Upper lobe of right lung (tissue), 1 donor: ENCODE measurements at regions not wholly inside any gene's neighbourhood (a gene's known extent, or its start where the extent isn't known, plus 50 kb on each side); places are given as distances from the start of the nearest gene placed in this dataset.

Source experiments
- ATAC-seq: fragments of 200-7000 bp; cut with Tn5 transposase; one replicate; pipeline ENCODE4 v1.9.1; 2020; ENCODE audit warnings: mild to moderate bottlenecking, moderate library complexity
- DNase-seq: peaks from one replicate; pipeline ENCODE4 v3.0.0-alpha.2; 2020
- H3K27ac ChIP-seq: fragments of 200-600 bp; one replicate; pipeline ENCODE4 v1.8.0; 2022
- H3K27me3 ChIP-seq: fragments of 200-600 bp; one replicate; pipeline ENCODE4 v1.8.0; 2022; ENCODE audit warnings: mild to moderate bottlenecking
- H3K36me3 ChIP-seq: fragments of 200-600 bp; one replicate; pipeline ENCODE4 v1.8.0; 2022
- H3K4me1 ChIP-seq: fragments of 200-600 bp; one replicate; pipeline ENCODE4 v1.8.0; 2022
- H3K4me3 ChIP-seq: fragments of 200-600 bp; one replicate; pipeline ENCODE4 v1.8.0; 2022; ENCODE audit warnings: mild to moderate bottlenecking
- H3K9me3 ChIP-seq: fragments of 200-600 bp; one replicate; pipeline ENCODE4 v1.8.0; 2022
- intact Hi-C: fragments of 100-400 bp; cut with DNase I; formaldehyde crosslinking; loops from one replicate; pipeline ENCODE4 v1.11.0; 2022
- TF ChIP-seq, protein P1 (sequence below): fragments of 200-600 bp; IDR thresholded peaks from one replicate; pipeline ENCODE4 v1.8.0; 2022; ENCODE audit warnings: antibody characterized with exemption
- donor health status: DM: no; HTN: yes; CAD: no; lungs with severe emphysema.

DNA sequence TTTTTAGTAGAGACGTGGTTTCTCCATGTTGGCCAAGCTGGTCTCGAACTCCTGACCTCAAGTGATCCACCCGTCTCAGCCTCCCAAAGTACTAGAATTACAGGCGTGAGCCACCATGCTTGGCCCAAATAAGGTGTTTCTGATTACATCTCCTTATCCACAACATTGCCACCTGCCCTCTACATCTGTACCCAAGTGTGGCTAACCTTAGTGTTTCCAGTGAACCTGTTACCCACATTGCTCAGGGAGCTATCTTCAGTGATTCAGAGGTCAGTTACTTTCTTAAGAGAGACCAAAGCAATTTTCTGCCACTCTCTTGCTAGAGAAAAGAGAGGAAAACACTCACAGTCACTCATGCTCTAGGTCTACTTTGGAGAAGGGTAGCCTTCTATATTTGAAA lies 115.0 kb upstream of the SLC39A10 start:
- no peaks in the 10 kb centered on the region for H3K36me3 ChIP-seq
- peaks cover 6% of the 10 kb centered on the region for H3K4me1 ChIP-seq
- no peak for DNase-seq
- H3K27me3 ChIP-seq: no peaks in the 10 kb centered on the region
- intact Hi-C loops: no loop called here
- H3K27ac ChIP-seq: no peak overlapping the region
- H3K4me3 ChIP-seq: no peak overlapping the region
- TF ChIP-seq, protein P1, sequence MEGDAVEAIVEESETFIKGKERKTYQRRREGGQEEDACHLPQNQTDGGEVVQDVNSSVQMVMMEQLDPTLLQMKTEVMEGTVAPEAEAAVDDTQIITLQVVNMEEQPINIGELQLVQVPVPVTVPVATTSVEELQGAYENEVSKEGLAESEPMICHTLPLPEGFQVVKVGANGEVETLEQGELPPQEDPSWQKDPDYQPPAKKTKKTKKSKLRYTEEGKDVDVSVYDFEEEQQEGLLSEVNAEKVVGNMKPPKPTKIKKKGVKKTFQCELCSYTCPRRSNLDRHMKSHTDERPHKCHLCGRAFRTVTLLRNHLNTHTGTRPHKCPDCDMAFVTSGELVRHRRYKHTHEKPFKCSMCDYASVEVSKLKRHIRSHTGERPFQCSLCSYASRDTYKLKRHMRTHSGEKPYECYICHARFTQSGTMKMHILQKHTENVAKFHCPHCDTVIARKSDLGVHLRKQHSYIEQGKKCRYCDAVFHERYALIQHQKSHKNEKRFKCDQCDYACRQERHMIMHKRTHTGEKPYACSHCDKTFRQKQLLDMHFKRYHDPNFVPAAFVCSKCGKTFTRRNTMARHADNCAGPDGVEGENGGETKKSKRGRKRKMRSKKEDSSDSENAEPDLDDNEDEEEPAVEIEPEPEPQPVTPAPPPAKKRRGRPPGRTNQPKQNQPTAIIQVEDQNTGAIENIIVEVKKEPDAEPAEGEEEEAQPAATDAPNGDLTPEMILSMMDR: no peak
- no peak for ATAC-seq
- H3K9me3 ChIP-seq: no peaks in the 10 kb centered on the region

DNA sequence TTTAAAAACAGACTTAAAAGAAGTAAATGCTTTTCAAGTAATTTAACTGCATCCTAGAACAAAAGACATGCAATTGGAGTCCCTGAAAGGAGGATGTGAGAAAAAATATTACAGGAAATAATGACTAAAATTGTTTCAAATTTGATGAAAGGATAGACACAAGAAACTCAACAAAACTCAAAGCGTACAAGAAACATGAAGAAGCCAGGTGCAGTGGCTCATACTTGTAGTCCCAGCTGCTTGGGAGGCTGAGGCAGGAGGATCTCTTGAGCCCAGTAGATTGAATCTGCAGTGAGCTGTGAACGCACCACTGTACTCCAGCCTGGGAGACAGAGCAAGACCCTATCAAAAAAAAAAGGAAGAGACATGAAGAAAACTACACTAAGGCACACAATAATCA lies 118.1 kb upstream of the SLC39A10 start:
- no peak for DNase-seq
- H3K27me3 ChIP-seq: no peaks in the 10 kb centered on the region
- no peaks in the 10 kb centered on the region for H3K9me3 ChIP-seq
- TF ChIP-seq, protein P1: no peak
- H3K4me3 ChIP-seq: no peak overlapping the region
- no peaks in the 10 kb centered on the region for H3K36me3 ChIP-seq
- intact Hi-C loops: no loop called here
- peaks cover 25% of the 10 kb centered on the region for H3K4me1 ChIP-seq
- H3K27ac ChIP-seq: no peak overlapping the region
- no peak for ATAC-seq

DNA sequence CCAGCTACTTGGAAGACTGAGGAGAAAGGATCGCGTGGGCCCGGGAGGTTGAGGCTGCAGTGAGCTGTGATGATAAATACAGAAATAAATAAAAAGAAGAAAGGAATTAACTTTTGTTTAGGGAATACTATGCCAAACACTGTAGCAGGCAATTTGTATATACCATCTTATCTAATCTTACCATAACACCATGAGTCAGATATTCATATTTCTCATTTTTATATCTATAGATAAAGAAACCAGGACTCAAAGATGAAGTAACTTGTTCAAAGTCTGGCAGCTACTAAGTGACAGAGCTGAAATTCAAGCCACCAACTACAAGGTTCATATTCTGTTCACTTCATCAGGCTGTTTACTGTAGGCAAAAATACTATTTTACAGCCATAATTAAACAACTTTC lies 119.2 kb upstream of the SLC39A10 start:
- H3K27me3 ChIP-seq: no peaks in the 10 kb centered on the region
- H3K4me3 ChIP-seq: no peak overlapping the region
- H3K27ac ChIP-seq: no peak overlapping the region
- H3K9me3 ChIP-seq: no peaks in the 10 kb centered on the region
- no peaks in the 10 kb centered on the region for H3K36me3 ChIP-seq
- intact Hi-C loops: no loop called here
- H3K4me1 ChIP-seq: peaks cover 29% of the 10 kb centered on the region
- TF ChIP-seq, protein P1: no peak
- DNase-seq (no peak), ATAC-seq (no peak)

DNA sequence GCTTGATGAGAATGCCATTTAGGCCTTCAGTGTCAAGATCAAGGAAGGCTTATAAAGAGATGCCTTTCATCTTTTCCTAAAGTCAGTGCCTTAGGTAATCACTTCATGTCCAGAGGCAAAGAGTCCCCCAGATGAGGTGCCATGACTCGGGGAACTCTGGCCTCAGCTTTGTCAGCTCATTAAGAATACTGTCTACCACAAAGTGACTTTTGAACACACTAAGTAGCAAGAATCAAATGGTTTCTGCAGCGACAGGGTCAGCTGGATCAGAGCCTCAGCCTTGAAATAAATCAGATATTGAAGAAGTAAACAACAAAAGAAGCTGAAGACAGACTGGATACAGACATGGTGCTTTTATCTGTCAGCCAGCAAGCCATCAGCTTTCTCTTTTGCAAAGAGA lies 120.1 kb upstream of the SLC39A10 start:
- DNase-seq: no peak
- Histone ChIP-seq H3K27me3 (no peaks in the 10 kb centered on the region), H3K4me3 (no peak overlapping the region), H3K27ac (no peak overlapping the region), H3K9me3 (no peaks in the 10 kb centered on the region), H3K36me3 (no peaks in the 10 kb centered on the region), H3K4me1 (peaks cover 29% of the 10 kb centered on the region)
- ATAC-seq: no peak
- TF ChIP-seq, protein P1: no peak
- intact Hi-C loops: no loop called here

DNA sequence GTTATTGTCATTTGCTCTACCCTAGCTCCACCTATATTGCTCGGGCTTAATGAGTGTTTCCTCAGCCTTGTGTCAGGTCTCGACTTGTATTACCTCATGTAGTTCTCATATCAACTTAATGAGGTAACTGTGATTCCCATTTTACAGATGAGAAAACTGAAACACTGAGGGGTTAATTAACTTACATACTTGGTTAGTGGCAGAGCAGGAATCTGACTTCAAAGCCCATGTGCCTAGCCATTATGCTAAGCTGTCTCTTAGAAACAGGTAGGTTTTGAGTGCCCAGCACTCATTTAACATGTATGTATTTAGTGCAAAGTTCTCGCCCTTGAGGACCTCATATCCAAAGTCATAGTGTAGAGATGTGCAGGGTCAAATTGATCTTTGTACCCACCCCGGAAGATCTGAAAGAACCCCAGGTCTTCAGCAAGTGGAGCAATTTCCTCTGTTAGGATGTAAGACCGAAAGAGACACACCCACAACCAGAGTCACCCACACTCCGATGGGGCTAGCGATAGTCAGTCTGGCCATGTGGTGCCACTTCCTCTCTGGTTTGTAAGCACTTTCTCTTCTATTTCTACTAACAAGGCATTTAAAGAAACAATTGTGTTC lies 121.0 kb upstream of the SLC39A10 start:
- DNase-seq (peak; percentile 68), ATAC-seq (peak; percentile 89)
- intact Hi-C loops: no loop called here
- Histone ChIP-seq H3K36me3 (no peaks in the 10 kb centered on the region), H3K4me3 (no peak overlapping the region), H3K27me3 (no peaks in the 10 kb centered on the region), H3K4me1 (peaks cover 29% of the 10 kb centered on the region), H3K9me3 (no peaks in the 10 kb centered on the region), H3K27ac (no peak overlapping the region)
- TF ChIP-seq, protein P1: no peak

DNA sequence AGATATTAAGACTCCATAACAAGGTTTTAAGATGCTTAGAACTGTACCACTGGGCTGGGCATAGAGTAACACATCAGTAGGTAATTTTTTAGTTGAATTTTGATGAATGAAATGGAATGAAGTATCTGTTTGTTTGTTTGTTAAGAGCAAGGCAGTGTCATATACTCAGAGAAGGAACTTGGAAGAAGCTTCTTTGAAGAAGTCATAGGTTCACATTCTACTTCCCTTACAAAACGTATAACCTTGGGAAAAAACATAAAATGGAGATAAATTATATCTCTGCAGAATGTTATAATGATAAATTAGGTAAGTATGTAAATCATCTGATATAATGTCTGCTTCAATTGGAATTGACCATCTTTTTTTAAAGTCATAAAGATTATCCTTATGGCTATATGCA lies 122.1 kb upstream of the SLC39A10 start:
- no peaks in the 10 kb centered on the region for H3K36me3 ChIP-seq
- H3K4me3 ChIP-seq: no peak overlapping the region
- H3K9me3 ChIP-seq: no peaks in the 10 kb centered on the region
- DNase-seq (no peak), ATAC-seq (no peak)
- intact Hi-C loops: no loop called here
- H3K27ac ChIP-seq: no peak overlapping the region
- no peaks in the 10 kb centered on the region for H3K27me3 ChIP-seq
- TF ChIP-seq, protein P1: no peak
- H3K4me1 ChIP-seq: peaks cover 29% of the 10 kb centered on the region
